Uterus (tissue), 3 donors: ENCODE measurements at regions not wholly inside any gene's neighbourhood (a gene's known extent, or its start where the extent isn't known, plus 50 kb on each side); places are given as distances from the start of the nearest gene placed in this dataset.

Source experiments
- DNase-seq, 2 donors: peaks; one replicate each; pipeline ENCODE4 v3.0.0-alpha.2; 2019 to 2020
- H3K27ac ChIP-seq, 2 donors: fragments of 200-600 bp; sonication (generic); 1 replicate in 1 of 2; 2 replicates in 1 of 2; pipeline ENCODE4 v1.5.1; 2016 to 2018
- H3K27me3 ChIP-seq, 2 donors: fragments of 200-600 bp; sonication (generic); one replicate each; pipeline ENCODE4 v1.5.1; 2018 to 2019; ENCODE audit warnings: control low read depth in 1 of 2
- H3K36me3 ChIP-seq, 2 donors: fragments of 200-600 bp; sonication (generic); one replicate each; pipeline ENCODE4 v1.5.1; 2019; ENCODE audit warnings: control low read depth in 1 of 2
- H3K4me1 ChIP-seq, 2 donors: fragments of 200-600 bp; sonication (generic); one replicate each; pipeline ENCODE4 v1.5.1; 2018 to 2019; ENCODE audit warnings: control low read depth in 1 of 2
- H3K4me3 ChIP-seq, 2 donors: fragments of 200-600 bp; sonication (generic); 1 replicate in 1 of 2; 2 replicates in 1 of 2; pipeline ENCODE4 v1.5.1; 2018 to 2019; ENCODE audit warnings: mild to moderate bottlenecking in 1 of 2
- H3K9me3 ChIP-seq, 2 donors: fragments of 200-600 bp; sonication (generic); one replicate each; pipeline ENCODE4 v1.5.1; 2019; ENCODE audit warnings: control low read depth in 1 of 2
- CTCF ChIP-seq, 4 experiments: fragments of 200-600 bp in 2 of 4; fragments of 450-650 bp in 2 of 4; sonication (generic) in 2 of 4; IDR thresholded peaks; one replicate each; pipeline ENCODE4 v1.5.1; 2016 to 2019; ENCODE audit warnings: antibody characterized with exemption in 4 of 4, mild to moderate bottlenecking in 2 of 4, moderate library complexity in 1 of 4
- POLR2A ChIP-seq, 2 donors: fragments of 450-650 bp; IDR thresholded peaks; one replicate each; pipeline ENCODE4 v1.6.1; 2016; ENCODE audit warnings: antibody characterized with exemption in 2 of 2, mild to moderate bottlenecking in 1 of 2, moderate library complexity in 1 of 2
- intact Hi-C: fragments of 100-400 bp; cut with DNase I; formaldehyde crosslinking; loops from one replicate; pipeline ENCODE4 v1.15.1; 2023; ENCODE audit warnings: low total_unique reads
- donor health status: DM: yes; HTN: yes; CAD: no.

- H3K4me1 ChIP-seq = no peaks in the 10 kb centered on the region
- no peaks in the 10 kb centered on the region for H3K27me3 ChIP-seq
- no peak overlapping the region for H3K4me3 ChIP-seq
- H3K27ac ChIP-seq = no peak overlapping the region
- no peak for TF ChIP-seq POLR2A (IDR thresholded peaks at IDR 0.05)
- H3K9me3 ChIP-seq = no peaks in the 10 kb centered on the region
- intact Hi-C loops = no loop called here
- H3K36me3 ChIP-seq = no peaks in the 10 kb centered on the region
- DNase-seq = no peak
Observed at GRCh38 chr18:41396211-41396610, 558.8 kb upstream of the PIK3C3 start.

- TF ChIP-seq CTCF (IDR thresholded peaks at IDR 0.05) = no peak
- no peak for TF ChIP-seq POLR2A (IDR thresholded peaks at IDR 0.05)
- no peak for DNase-seq
- Histone ChIP-seq H3K9me3 (no peaks in the 10 kb centered on the region), H3K36me3 (no peaks in the 10 kb centered on the region), H3K27me3 (no peaks in the 10 kb centered on the region), H3K4me1 (no peaks in the 10 kb centered on the region), H3K27ac (no peak overlapping the region), H3K4me3 (no peak overlapping the region)
- intact Hi-C loops = no loop called here
Observed at GRCh38 chr18:41395695-41396094, 559.3 kb upstream of the PIK3C3 start.

- intact Hi-C loops = no loop called here
- Histone ChIP-seq H3K36me3 (no peaks in the 10 kb centered on the region), H3K27me3 (no peaks in the 10 kb centered on the region), H3K4me1 (no peaks in the 10 kb centered on the region), H3K27ac (no peak overlapping the region), H3K9me3 (no peaks in the 10 kb centered on the region), H3K4me3 (no peak overlapping the region)
- no peak for DNase-seq
- TF ChIP-seq POLR2A (IDR thresholded peaks at IDR 0.05) (no peak), CTCF (IDR thresholded peaks at IDR 0.05) (no peak)
Observed at GRCh38 chr18:41391616-41392595, 563.1 kb upstream of the PIK3C3 start.

- intact Hi-C loops = no loop called here
- TF ChIP-seq CTCF (IDR thresholded peaks at IDR 0.05) (no peak), POLR2A (IDR thresholded peaks at IDR 0.05) (no peak)
- no peak for DNase-seq
Observed at GRCh38 chr18:41390309-41390708, 564.7 kb upstream of the PIK3C3 start.

GRCh38 chr18:41378598-41378997 is 576.4 kb upstream of the PIK3C3 start:
- DNase-seq = no peak
- H3K27me3 ChIP-seq = no peaks in the 10 kb centered on the region
- no peaks in the 10 kb centered on the region for H3K36me3 ChIP-seq
- H3K4me1 ChIP-seq = no peaks in the 10 kb centered on the region
- intact Hi-C loops = no loop called here
- no peak overlapping the region for H3K4me3 ChIP-seq
- TF ChIP-seq POLR2A (IDR thresholded peaks at IDR 0.05) (no peak), CTCF (IDR thresholded peaks at IDR 0.05) (no peak)
- H3K27ac ChIP-seq = no peak overlapping the region
- H3K9me3 ChIP-seq = no peaks in the 10 kb centered on the region

More at GRCh38 chr18:41390309-41390708, 564.7 kb upstream of the PIK3C3 start:
- Histone ChIP-seq H3K4me1 (no peaks in the 10 kb centered on the region), H3K4me3 (no peak overlapping the region), H3K27me3 (no peaks in the 10 kb centered on the region), H3K9me3 (no peaks in the 10 kb centered on the region), H3K36me3 (no peaks in the 10 kb centered on the region), H3K27ac (no peak overlapping the region)
